NCI-H1930 (cell line): ENCODE measurements at regions not wholly inside any gene's neighbourhood (a gene's known extent, or its start where the extent isn't known, plus 50 kb on each side); places are given as distances from the start of the nearest gene placed in this dataset.
"Not testable (repeated sequence)": the region's sequence is repeated elsewhere in the genome, so short reads cannot be mapped to it uniquely, and the experiment has no call there.

Experiments
- DNase-seq, 2 experiments: peaks; one replicate each; lab custom pipeline; 2025; lab: John Stamatoyannopoulos, UW

- not testable (repeated sequence) for DNase-seq
These were observed 155.8 kb upstream of the FAM174A start for GRCh38 chr5:100379254-100379858.

- not testable (repeated sequence) for DNase-seq
These were observed 170.3 kb upstream of the FAM174A start for GRCh38 chr5:100364757-100365478.

GRCh38 chr5:100364343-100364742, 170.8 kb upstream of the FAM174A start:
- DNase-seq: not testable (repeated sequence)

- not testable (repeated sequence) for DNase-seq
These were observed 175.2 kb upstream of the FAM174A start for GRCh38 chr5:100359998-100360397.

GRCh38 chr5:100346269-100346668, 188.9 kb upstream of the FAM174A start:
- DNase-seq: not testable (repeated sequence)

GRCh38 chr5:100341485-100341884, 193.7 kb upstream of the FAM174A start:
- DNase-seq: not testable (repeated sequence)

- DNase-seq: no peak
These were observed 212.7 kb upstream of the FAM174A start for GRCh38 chr5:100322483-100322882.

- DNase-seq: no peak
These were observed 215.3 kb upstream of the FAM174A start for GRCh38 chr5:100319885-100320284.

GRCh38 chr5:100313657-100314056, 221.5 kb upstream of the FAM174A start:
- DNase-seq: no peak

GRCh38 chr5:100311806-100312205, 223.4 kb upstream of the FAM174A start:
- DNase-seq: no peak

- DNase-seq: no peak
These were observed 229.2 kb upstream of the FAM174A start for GRCh38 chr5:100306000-100306399.

GRCh38 chr5:100303216-100303615, 232.0 kb upstream of the FAM174A start:
- DNase-seq: no peak

- no peak for DNase-seq
These were observed 235.9 kb upstream of the FAM174A start for GRCh38 chr5:100299261-100299660.

GRCh38 chr5:100276071-100276470, 259.1 kb upstream of the FAM174A start:
- no peak for DNase-seq

GRCh38 chr5:100275631-100276030, 259.5 kb upstream of the FAM174A start:
- no peak for DNase-seq

GRCh38 chr5:100273846-100274580, 261.2 kb upstream of the FAM174A start:
- DNase-seq: no peak

GRCh38 chr5:100270023-100270771, 265.0 kb upstream of the FAM174A start:
- no peak for DNase-seq

- no peak for DNase-seq
These were observed 274.2 kb upstream of the FAM174A start for GRCh38 chr5:100260968-100261367.

GRCh38 chr5:100252944-100253343, 282.2 kb upstream of the FAM174A start:
- DNase-seq: no peak

GRCh38 chr5:100252037-100252436, 283.1 kb upstream of the FAM174A start:
- DNase-seq: no peak

GRCh38 chr5:100249884-100250269, 285.3 kb upstream of the FAM174A start:
- no peak for DNase-seq

GRCh38 chr5:100249211-100249883, 285.8 kb upstream of the FAM174A start:
- no peak for DNase-seq
